ENCODE measurements at regions not wholly inside any gene's neighbourhood (a gene's known extent, or its start where the extent isn't known, plus 50 kb on each side); places are given as distances from the start of the nearest gene placed in this dataset.
"Not testable (repeated sequence)": the region's sequence is repeated elsewhere in the genome, so short reads cannot be mapped to it uniquely, and the experiment has no call there.

DNA sequence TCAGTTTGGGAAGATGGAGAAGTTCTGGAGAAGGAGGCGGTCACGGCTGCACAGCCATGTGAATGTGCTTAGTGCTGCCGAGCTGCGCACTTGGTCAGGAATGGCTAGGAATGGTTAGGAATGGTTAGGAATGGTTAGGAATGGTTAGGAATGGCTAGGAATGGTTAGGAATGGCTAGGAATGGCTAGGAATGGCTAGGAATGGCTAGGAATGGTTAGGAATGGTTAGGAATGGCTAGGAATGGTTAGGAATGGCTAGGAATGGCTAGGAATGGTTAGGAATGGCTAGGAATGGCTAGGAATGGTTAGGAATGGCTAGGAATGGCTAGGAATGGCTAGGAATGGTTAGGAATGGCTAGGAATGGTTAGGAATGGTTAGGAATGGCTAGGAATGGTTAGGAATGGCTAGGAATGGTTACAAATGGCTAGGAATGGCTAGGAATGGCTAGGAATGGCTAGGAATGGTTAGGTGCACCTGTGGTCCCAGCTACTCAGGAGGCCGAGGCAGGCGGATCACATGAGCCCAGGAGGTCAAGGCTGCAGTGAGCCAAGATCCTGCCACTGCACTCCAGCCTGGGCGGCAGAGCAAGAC, 94.7 kb upstream of the PPP1R26 start:
- TF ChIP-seq POLR2A (IDR thresholded peaks at IDR 0.05): not testable (repeated sequence)
- TF ChIP-seq, protein P1, sequence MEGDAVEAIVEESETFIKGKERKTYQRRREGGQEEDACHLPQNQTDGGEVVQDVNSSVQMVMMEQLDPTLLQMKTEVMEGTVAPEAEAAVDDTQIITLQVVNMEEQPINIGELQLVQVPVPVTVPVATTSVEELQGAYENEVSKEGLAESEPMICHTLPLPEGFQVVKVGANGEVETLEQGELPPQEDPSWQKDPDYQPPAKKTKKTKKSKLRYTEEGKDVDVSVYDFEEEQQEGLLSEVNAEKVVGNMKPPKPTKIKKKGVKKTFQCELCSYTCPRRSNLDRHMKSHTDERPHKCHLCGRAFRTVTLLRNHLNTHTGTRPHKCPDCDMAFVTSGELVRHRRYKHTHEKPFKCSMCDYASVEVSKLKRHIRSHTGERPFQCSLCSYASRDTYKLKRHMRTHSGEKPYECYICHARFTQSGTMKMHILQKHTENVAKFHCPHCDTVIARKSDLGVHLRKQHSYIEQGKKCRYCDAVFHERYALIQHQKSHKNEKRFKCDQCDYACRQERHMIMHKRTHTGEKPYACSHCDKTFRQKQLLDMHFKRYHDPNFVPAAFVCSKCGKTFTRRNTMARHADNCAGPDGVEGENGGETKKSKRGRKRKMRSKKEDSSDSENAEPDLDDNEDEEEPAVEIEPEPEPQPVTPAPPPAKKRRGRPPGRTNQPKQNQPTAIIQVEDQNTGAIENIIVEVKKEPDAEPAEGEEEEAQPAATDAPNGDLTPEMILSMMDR (IDR thresholded peaks at IDR 0.05 in 4 of 5, conservative IDR thresholded peaks at IDR 0.05 in 1 of 5): not testable (repeated sequence)

Measured in gastrocnemius medialis (tissue), 4 donors.